ENCODE measurements at regions not wholly inside any gene's neighbourhood (a gene's known extent, or its start where the extent isn't known, plus 50 kb on each side); places are given as distances from the start of the nearest gene placed in this dataset.

DNA sequence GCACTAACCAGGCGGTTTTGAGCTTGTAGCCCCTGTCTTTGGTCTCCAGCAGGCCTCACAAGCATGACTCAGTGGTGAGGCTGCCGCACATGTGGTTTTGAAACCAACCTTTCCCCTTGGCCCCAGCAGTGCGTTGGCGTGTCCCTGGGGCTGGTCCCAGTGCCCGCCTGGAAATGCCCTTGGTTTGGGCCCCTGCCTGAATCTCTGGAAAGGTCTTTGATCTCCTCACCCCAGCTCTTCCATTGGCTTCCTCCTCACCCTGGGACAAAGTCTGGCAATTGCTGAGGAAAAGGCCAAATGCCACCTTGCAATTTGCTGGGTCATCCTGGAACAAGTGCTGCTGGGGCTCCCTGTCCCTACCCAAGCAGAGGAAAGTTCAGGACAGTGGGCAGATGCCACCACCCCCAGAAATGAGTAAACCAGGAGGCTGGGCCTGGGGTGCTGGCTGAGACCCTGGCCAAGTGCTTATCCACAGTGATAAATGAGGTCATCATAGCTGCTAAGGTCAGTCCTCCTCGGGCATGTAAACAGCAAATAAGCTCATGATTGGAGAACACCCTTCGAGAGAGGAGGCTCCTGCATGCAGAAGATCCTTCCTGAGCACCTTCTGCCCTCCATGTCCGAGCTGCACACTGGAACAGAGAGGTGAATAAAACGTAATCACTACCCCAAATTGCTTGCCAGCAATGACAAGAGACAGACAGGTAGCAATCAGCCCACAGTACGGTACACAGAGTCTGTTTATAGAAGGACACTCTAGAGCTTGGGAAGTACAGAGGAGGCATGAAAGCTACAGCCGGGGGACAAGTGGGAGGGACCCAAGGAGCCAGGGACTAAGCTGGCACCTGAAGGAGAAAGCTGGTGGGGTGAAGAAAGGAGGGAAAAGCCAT is 98.9 kb upstream of the CPEB4 start:
- peaks cover 11% of the 10 kb centered on the region for H3K27me3 Mint-ChIP-seq (ENCODE audit: unreplicated experiment)
- peaks cover 21% of the 10 kb centered on the region for H3K4me1 Mint-ChIP-seq (ENCODE audit: low read depth, unreplicated experiment)
- DNase-seq, result no peak
- no peak for TF ChIP-seq CTCF (IDR thresholded peaks at IDR 0.05; ENCODE audit: partially characterized antibody, unreplicated experiment)
- peaks cover 2% of the 10 kb centered on the region for H3K36me3 Mint-ChIP-seq (ENCODE audit: unreplicated experiment)
- H3K4me3 Mint-ChIP-seq (ENCODE audit: unreplicated experiment), result no peak overlapping the region
- no peaks in the 10 kb centered on the region for H3K9me3 Mint-ChIP-seq (ENCODE audit: unreplicated experiment)
- no peak overlapping the region for H3K27ac Mint-ChIP-seq (ENCODE audit: unreplicated experiment)

- Mint-ChIP-seq H3K4me1 (ENCODE audit: low read depth, unreplicated experiment) (peaks cover 21% of the 10 kb centered on the region), H3K36me3 (ENCODE audit: unreplicated experiment) (peaks cover 6% of the 10 kb centered on the region), H3K9me3 (ENCODE audit: unreplicated experiment) (peaks cover under 1% of the 10 kb centered on the region), H3K27ac (ENCODE audit: unreplicated experiment) (no peak overlapping the region), H3K4me3 (ENCODE audit: unreplicated experiment) (no peak overlapping the region), H3K27me3 (ENCODE audit: unreplicated experiment) (peaks cover 15% of the 10 kb centered on the region)
- DNase-seq, result no peak
- no peak for TF ChIP-seq CTCF (IDR thresholded peaks at IDR 0.05; ENCODE audit: partially characterized antibody, unreplicated experiment)
These were observed 97.9 kb upstream of the CPEB4 start for GRCh38 chr5:173790177-173790719.

DNA sequence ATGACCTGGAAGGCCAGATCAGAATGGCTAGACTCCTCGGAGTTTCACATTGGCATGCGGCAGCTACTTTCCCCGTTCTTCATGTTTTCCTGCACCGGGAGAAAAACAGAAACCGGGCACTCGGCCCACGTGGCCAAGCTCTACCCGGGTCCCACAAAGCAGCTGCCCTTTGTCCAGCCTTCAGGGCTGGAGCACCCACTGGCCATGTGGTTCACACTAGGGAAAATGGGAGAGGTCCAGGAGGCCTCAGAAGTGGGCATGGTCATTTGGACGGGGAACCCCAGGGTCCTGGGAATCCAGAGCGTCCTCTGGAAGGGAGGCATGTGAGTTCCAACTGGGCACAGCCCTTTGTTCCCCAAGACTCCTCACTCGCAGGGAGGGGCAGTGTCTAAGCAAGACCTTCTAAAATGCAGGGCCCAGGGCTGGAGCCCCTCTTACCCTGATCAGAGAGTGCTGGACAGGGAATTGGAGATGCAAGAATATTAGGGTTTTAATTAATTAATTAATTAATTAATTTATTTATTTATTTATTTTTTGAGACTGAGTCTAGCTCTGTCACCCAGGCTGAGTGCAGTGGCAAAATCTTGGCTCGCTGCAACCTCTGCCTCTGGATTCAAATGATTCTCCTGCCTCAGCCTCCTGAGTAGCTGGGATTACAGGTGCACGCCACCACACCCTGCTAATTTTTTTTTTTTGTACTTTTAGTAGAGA is 97.2 kb upstream of the CPEB4 start:
- peaks cover 3% of the 10 kb centered on the region for H3K9me3 Mint-ChIP-seq (ENCODE audit: unreplicated experiment)
- no peak for DNase-seq
- H3K27ac Mint-ChIP-seq (ENCODE audit: unreplicated experiment), result no peak overlapping the region
- H3K4me3 Mint-ChIP-seq (ENCODE audit: unreplicated experiment), result no peak overlapping the region
- peaks cover 15% of the 10 kb centered on the region for H3K27me3 Mint-ChIP-seq (ENCODE audit: unreplicated experiment)
- H3K36me3 Mint-ChIP-seq (ENCODE audit: unreplicated experiment), result peaks cover 6% of the 10 kb centered on the region
- H3K4me1 Mint-ChIP-seq (ENCODE audit: low read depth, unreplicated experiment), result peaks cover 16% of the 10 kb centered on the region
- no peak for TF ChIP-seq CTCF (IDR thresholded peaks at IDR 0.05; ENCODE audit: partially characterized antibody, unreplicated experiment)

GRCh38 chr5:173791878-173792277 is 96.3 kb upstream of the CPEB4 start:
- no peak overlapping the region for H3K4me3 Mint-ChIP-seq (ENCODE audit: unreplicated experiment)
- H3K27ac Mint-ChIP-seq (ENCODE audit: unreplicated experiment), result no peak overlapping the region
- H3K4me1 Mint-ChIP-seq (ENCODE audit: low read depth, unreplicated experiment), result peaks cover 10% of the 10 kb centered on the region
- H3K27me3 Mint-ChIP-seq (ENCODE audit: unreplicated experiment), result peaks cover 15% of the 10 kb centered on the region
- H3K36me3 Mint-ChIP-seq (ENCODE audit: unreplicated experiment), result peaks cover 6% of the 10 kb centered on the region
- no peak for TF ChIP-seq CTCF (IDR thresholded peaks at IDR 0.05; ENCODE audit: partially characterized antibody, unreplicated experiment)
- no peak for DNase-seq
- H3K9me3 Mint-ChIP-seq (ENCODE audit: unreplicated experiment), result peaks cover 3% of the 10 kb centered on the region
